ENCODE measurements at regions not wholly inside any gene's neighbourhood (a gene's known extent, or its start where the extent isn't known, plus 50 kb on each side); places are given as distances from the start of the nearest gene placed in this dataset.

DNA sequence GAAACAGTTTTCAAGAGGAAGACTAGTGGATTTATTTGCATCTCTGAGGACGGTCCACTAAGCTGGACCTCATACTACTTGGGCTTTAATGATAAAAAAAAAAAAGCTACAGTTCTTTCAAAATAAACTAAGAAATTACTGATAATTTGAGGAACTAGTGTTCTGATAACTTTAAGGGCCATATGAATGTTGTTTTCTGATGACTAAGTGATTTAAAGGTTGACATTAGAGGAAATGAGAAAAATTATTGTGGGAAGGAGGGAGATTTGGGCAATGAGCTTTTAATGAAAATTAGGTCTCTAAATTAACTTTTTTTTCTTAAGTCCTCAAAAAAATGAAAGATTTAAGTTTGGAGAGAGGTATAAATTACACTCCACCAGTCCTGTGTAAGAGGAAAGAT, 60.8 kb upstream of the IL2 start:
- TF ChIP-seq ZBTB7A (IDR thresholded peaks at IDR 0.05; ENCODE audit: low read depth) (no peak), CREB1 (IDR thresholded peaks at IDR 0.05; ENCODE audit: low read depth) (no peak), FOXM1 (IDR thresholded peaks at IDR 0.05; ENCODE audit: borderline replicate concordance, low read depth) (no peak), YY1 (IDR thresholded peaks at IDR 0.05; ENCODE audit: low read depth) (no peak)
- TF ChIP-seq, protein P1, sequence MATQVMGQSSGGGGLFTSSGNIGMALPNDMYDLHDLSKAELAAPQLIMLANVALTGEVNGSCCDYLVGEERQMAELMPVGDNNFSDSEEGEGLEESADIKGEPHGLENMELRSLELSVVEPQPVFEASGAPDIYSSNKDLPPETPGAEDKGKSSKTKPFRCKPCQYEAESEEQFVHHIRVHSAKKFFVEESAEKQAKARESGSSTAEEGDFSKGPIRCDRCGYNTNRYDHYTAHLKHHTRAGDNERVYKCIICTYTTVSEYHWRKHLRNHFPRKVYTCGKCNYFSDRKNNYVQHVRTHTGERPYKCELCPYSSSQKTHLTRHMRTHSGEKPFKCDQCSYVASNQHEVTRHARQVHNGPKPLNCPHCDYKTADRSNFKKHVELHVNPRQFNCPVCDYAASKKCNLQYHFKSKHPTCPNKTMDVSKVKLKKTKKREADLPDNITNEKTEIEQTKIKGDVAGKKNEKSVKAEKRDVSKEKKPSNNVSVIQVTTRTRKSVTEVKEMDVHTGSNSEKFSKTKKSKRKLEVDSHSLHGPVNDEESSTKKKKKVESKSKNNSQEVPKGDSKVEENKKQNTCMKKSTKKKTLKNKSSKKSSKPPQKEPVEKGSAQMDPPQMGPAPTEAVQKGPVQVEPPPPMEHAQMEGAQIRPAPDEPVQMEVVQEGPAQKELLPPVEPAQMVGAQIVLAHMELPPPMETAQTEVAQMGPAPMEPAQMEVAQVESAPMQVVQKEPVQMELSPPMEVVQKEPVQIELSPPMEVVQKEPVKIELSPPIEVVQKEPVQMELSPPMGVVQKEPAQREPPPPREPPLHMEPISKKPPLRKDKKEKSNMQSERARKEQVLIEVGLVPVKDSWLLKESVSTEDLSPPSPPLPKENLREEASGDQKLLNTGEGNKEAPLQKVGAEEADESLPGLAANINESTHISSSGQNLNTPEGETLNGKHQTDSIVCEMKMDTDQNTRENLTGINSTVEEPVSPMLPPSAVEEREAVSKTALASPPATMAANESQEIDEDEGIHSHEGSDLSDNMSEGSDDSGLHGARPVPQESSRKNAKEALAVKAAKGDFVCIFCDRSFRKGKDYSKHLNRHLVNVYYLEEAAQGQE (IDR thresholded peaks at IDR 0.05; ENCODE audit: low read depth): no peak
